Endodermal cell (in vitro differentiated cells): ENCODE measurements at regions not wholly inside any gene's neighbourhood (a gene's known extent, or its start where the extent isn't known, plus 50 kb on each side); places are given as distances from the start of the nearest gene placed in this dataset.
A peak's percentile ranks its signal among the peaks of the same experiment; 100 is the strongest.

ENCODE experiments used
- DNase-seq: peaks from one replicate; pipeline ENCODE4 v3.0.0-alpha.2; 2017
- H3K27ac ChIP-seq: 2 replicates; pipeline ENCODE4 v1.5.1; 2013; ENCODE audit warnings: mild to moderate bottlenecking, low read depth, low read length, moderate library complexity
- H3K27me3 ChIP-seq: 2 replicates; pipeline ENCODE4 v1.6.1; 2013; ENCODE audit warnings: mild to moderate bottlenecking, low read length, moderate library complexity; ENCODE audit not compliant: insufficient read depth, control insufficient read depth, poor library complexity, severe bottlenecking
- H3K36me3 ChIP-seq: 2 replicates; pipeline ENCODE4 v1.7.0; 2013; ENCODE audit warnings: mild to moderate bottlenecking, low read length, moderate library complexity; ENCODE audit not compliant: control insufficient read depth, insufficient read depth
- H3K4me1 ChIP-seq: one replicate; pipeline ENCODE4 v1.7.0; 2013; ENCODE audit warnings: low read length; ENCODE audit not compliant: control insufficient read depth, insufficient read depth
- H3K4me3 ChIP-seq: 2 replicates; pipeline ENCODE4 v1.5.1; 2013; ENCODE audit warnings: mild to moderate bottlenecking, low read length, moderate library complexity
- H3K9ac ChIP-seq: 2 replicates; pipeline ENCODE4 v1.6.1; 2013; ENCODE audit warnings: mild to moderate bottlenecking, low read length, moderate library complexity; ENCODE audit not compliant: poor library complexity, severe bottlenecking; ENCODE audit errors: extremely low read depth
- H3K9me3 ChIP-seq: 2 replicates; pipeline ENCODE4 v1.6.1; 2013; ENCODE audit warnings: mild to moderate bottlenecking, low read length, moderate library complexity; ENCODE audit not compliant: control insufficient read depth
- H3K27ac Mint-ChIP-seq: 2 replicates; pipeline ENCODE4 v1.8.0; 2020; ENCODE audit warnings: mixed read lengths
- H3K27me3 Mint-ChIP-seq: 2 replicates; pipeline ENCODE4 v1.8.0; 2021; ENCODE audit warnings: mild to moderate bottlenecking, mixed read lengths; ENCODE audit not compliant: insufficient read depth
- H3K36me3 Mint-ChIP-seq: 2 replicates; pipeline ENCODE4 v1.8.0; 2020; ENCODE audit warnings: low read depth, mixed read lengths
- H3K4me1 Mint-ChIP-seq: 2 replicates; pipeline ENCODE4 v1.8.0; 2020; ENCODE audit warnings: mixed read lengths
- H3K4me3 Mint-ChIP-seq: 2 replicates; pipeline ENCODE4 v1.8.0; 2020; ENCODE audit warnings: mild to moderate bottlenecking, moderate library complexity, mixed read lengths
- H3K9me3 Mint-ChIP-seq: 2 replicates; pipeline ENCODE4 v1.8.0; 2020; ENCODE audit warnings: mild to moderate bottlenecking, mixed read lengths
- CTCF ChIP-seq: fragments of 200-600 bp; sonication (generic); conservative IDR thresholded peaks from 2 replicates; pipeline ENCODE4 v1.5.0; 2021; ENCODE audit warnings: antibody characterized with exemption, mild to moderate bottlenecking
- WGBS, 2 experiments: methylation state at CpG; one replicate each; pipeline versions ENCODE4 v1.1.5 to v1.1.7; 2013; ENCODE audit warnings: missing lambda C conversion rate in 2 of 2, mixed read lengths in 1 of 2; ENCODE audit not compliant: insufficient coverage in 1 of 2, insufficient read length in 1 of 2; 5-methylcytosine and 5-hydroxymethylcytosine counted together

- H3K27me3 ChIP-seq = no peaks in the 10 kb centered on the region
- WGBS, 2 experiments = 84 to 91% methylated on average over 3 to 5 of the region's 5 CpGs
These were observed 207.6 kb upstream of the LYZL1 start for GRCh38 chr10:29081231-29081630.

GRCh38 chr10:29081951-29082685, 206.8 kb upstream of the LYZL1 start:
- H3K27me3 ChIP-seq = no peaks in the 10 kb centered on the region
- H3K4me3 ChIP-seq = no peak overlapping the region
- H3K9ac ChIP-seq = no peak overlapping the region
- H3K4me1 ChIP-seq = peaks cover 7% of the 10 kb centered on the region
- Mint-ChIP-seq H3K36me3 (no peaks in the 10 kb centered on the region), H3K4me1 (peaks cover 16% of the 10 kb centered on the region), H3K9me3 (no peaks in the 10 kb centered on the region), H3K27me3 (no peaks in the 10 kb centered on the region), H3K27ac (no peak overlapping the region), H3K4me3 (no peak overlapping the region)
- H3K36me3 ChIP-seq = no peaks in the 10 kb centered on the region
- peak overlapping the region; percentile 58 for H3K27ac ChIP-seq
- no peak for TF ChIP-seq CTCF
- DNase-seq = no peak
- no peaks in the 10 kb centered on the region for H3K9me3 ChIP-seq
- 93 to 94% methylated on average over 9 to 13 of the region's 13 CpGs for WGBS, 2 experiments

More at GRCh38 chr10:29081231-29081630, 207.6 kb upstream of the LYZL1 start:
- no peak overlapping the region for H3K4me3 ChIP-seq
- H3K9ac ChIP-seq = no peak overlapping the region
- H3K4me1 Mint-ChIP-seq = peaks cover 16% of the 10 kb centered on the region
- no peaks in the 10 kb centered on the region for H3K9me3 Mint-ChIP-seq
- no peak for DNase-seq
- no peaks in the 10 kb centered on the region for H3K27me3 Mint-ChIP-seq
- no peak overlapping the region for H3K27ac ChIP-seq
- H3K9me3 ChIP-seq = no peaks in the 10 kb centered on the region
- H3K4me3 Mint-ChIP-seq = no peak overlapping the region
- TF ChIP-seq CTCF = no peak
- no peak overlapping the region for H3K27ac Mint-ChIP-seq
- H3K4me1 ChIP-seq = peaks cover 7% of the 10 kb centered on the region
- no peaks in the 10 kb centered on the region for H3K36me3 Mint-ChIP-seq
- H3K36me3 ChIP-seq = no peaks in the 10 kb centered on the region

GRCh38 chr10:29083096-29083495, 205.8 kb upstream of the LYZL1 start:
- Histone ChIP-seq H3K4me1 (peaks cover 7% of the 10 kb centered on the region), H3K27ac (no peak overlapping the region), H3K4me3 (no peak overlapping the region), H3K36me3 (no peaks in the 10 kb centered on the region), H3K27me3 (no peaks in the 10 kb centered on the region), H3K9ac (no peak overlapping the region), H3K9me3 (no peaks in the 10 kb centered on the region)
- Mint-ChIP-seq H3K36me3 (no peaks in the 10 kb centered on the region), H3K4me1 (peaks cover 16% of the 10 kb centered on the region), H3K9me3 (no peaks in the 10 kb centered on the region), H3K27ac (no peak overlapping the region), H3K27me3 (no peaks in the 10 kb centered on the region), H3K4me3 (no peak overlapping the region)
- TF ChIP-seq CTCF = no peak
- WGBS, 2 experiments = 95 to 100% methylated on average over 2 to 6 of the region's 6 CpGs
- no peak for DNase-seq
